CD4-positive, alpha-beta T cell treated with Interleukin-2 at 100 ng/mL for 4 hours (primary cell): ENCODE measurements at regions not wholly inside any gene's neighbourhood (a gene's known extent, or its start where the extent isn't known, plus 50 kb on each side); places are given as distances from the start of the nearest gene placed in this dataset.
"Not testable (repeated sequence)": the region's sequence is repeated elsewhere in the genome, so short reads cannot be mapped to it uniquely, and the experiment has no call there.

Experiments used
- DNase-seq: peaks from one replicate; pipeline ENCODE4 v3.0.0-alpha.2; 2020; ENCODE audit warnings: low spot score

- DNase-seq = no peak
Observed at GRCh38 chr12:90593596-90594295, 361.2 kb downstream of the CCER1 start.

DNA sequence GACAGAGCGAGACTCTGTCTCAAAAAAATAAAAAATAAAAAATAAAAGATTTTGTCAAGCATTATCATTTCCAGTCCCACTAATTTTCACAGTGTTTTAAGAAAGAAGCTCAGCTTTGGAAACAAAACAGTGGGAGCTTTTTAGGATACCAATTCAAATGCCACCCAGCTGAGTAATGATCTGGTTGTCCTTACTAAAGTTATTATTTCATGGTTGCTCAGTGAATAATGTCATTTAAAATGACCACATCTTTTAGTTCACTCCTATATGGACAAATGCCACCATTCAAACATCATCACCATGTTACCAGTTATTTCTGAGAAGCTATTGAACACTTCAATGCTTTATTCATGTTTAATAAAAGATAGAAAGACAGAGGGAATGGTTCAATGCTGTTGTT lies 365.0 kb downstream of the CCER1 start:
- DNase-seq = no peak

DNA sequence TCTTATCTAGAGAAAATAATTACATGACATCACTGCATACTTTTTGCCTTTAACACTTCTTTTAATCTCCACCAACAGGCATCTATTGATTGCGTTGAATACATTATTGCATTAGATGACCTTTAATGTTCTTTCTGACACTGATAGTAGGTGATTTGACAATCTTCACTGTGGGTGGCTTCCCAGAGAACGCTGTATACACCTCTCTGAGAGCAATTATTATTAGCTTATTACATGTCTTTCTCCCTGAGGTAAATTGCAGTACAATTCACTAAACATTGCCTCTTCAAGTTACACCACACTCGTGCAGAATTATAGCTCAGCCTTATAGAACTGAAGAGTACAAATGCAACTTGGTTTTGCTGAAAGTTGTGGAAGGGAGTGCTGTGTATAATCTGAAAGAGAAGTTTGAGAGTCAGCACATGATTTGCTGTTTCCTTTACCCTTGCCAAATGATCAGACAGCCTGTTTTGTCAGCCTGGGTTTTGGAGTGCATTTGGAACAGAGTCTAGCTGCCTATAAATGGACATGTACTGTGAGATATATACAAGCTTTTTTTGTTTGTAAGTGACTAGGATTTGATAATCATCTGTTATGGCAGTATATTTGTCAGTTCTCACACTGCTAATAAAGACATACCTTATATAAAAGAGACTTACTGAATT lies 369.2 kb downstream of the CCER1 start:
- DNase-seq = no peak

- no peak for DNase-seq
Observed at GRCh38 chr12:90576707-90577106, 378.3 kb downstream of the CCER1 start.

- no peak for DNase-seq
Observed at GRCh38 chr12:90575995-90576394, 379.0 kb downstream of the CCER1 start.

GRCh38 chr12:90574676-90575075 lies 380.3 kb downstream of the CCER1 start:
- no peak for DNase-seq

GRCh38 chr12:90572778-90573177 lies 382.2 kb downstream of the CCER1 start:
- DNase-seq = no peak

GRCh38 chr12:90569685-90570084 lies 385.3 kb downstream of the CCER1 start:
- no peak for DNase-seq

GRCh38 chr12:90562671-90563070 lies 392.3 kb downstream of the CCER1 start:
- no peak for DNase-seq

GRCh38 chr12:90548595-90548994 lies 406.4 kb downstream of the CCER1 start:
- DNase-seq = no peak

- no peak for DNase-seq
Observed at GRCh38 chr12:90546511-90546910, 408.5 kb downstream of the CCER1 start.

DNA sequence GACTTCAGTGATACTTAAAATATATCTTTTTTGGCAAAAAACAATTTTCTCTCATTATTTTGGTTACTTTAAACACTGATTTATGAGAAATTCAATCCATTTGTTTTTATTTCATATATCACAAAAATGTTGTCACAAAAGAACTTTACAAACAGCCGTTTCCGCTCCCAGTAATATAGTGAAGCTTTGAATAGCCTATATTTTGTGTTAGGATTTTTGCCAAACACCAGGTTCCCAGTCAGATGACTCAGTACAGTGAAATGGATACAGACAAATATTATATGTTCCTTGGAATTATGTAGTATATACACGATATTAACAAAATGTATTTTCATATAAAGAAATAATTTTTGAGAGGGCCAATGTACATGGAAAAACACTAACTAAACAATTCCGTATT lies 411.1 kb downstream of the CCER1 start:
- DNase-seq = no peak

DNA sequence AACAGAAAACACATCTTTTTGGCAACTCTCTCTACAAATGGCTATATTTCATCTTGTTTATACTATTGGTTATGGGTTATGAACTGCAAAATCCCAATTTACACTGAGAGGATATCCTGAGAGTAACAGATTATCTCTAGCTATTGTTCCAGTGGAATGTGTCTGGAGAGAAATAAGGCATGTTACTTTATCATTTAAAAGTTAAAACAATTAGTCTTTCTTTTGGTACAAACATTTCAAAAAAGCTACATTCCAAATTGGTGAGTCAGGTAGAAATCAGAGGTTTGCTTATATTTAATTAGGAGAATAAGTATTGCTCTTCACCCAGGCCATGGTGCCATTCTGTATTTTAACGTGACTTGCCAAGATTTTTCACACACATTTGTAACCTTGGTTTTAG lies 411.6 kb downstream of the CCER1 start:
- DNase-seq = no peak

DNA sequence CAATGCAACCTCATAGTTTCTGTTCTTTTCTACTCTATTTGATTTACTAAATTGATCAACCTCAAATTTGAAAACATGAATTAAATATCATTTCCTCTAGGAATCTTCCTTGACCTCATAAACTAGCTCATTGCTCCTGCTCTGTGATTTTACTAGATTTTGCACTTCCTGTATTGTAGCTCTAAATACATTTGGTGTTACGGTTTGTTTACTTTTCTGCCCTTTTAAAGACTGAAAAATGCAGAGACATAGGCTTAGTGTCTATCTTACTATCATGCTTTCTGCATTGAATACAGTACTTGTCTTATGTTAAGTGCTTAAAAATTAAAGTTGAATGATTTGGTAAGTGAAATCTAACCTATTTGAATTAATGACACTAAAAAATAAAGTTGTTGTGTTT lies 412.1 kb downstream of the CCER1 start:
- DNase-seq = not testable (repeated sequence)

DNA sequence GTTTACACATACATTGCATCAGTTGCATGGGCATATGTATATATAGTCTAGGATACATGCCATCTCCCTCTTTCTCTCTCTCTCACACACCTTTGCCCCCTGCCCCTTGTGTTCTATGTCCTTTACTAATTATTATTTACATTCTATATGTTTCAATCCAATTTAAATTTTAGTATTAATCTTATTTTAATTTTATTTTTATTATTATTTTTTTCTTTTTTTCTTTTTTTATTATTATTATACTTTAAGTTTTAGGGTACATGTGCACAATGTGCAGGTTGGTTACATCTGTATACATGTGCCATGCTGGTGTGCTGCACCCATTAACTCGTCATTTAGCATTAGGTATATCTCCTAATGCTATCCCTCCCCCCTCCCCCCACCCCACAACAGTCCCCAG lies 421.1 kb downstream of the CCER1 start:
- not testable (repeated sequence) for DNase-seq

GRCh38 chr12:90520002-90520734 lies 434.8 kb downstream of the CCER1 start:
- DNase-seq = no peak

GRCh38 chr12:90519285-90519684 lies 435.7 kb downstream of the CCER1 start:
- no peak for DNase-seq

DNA sequence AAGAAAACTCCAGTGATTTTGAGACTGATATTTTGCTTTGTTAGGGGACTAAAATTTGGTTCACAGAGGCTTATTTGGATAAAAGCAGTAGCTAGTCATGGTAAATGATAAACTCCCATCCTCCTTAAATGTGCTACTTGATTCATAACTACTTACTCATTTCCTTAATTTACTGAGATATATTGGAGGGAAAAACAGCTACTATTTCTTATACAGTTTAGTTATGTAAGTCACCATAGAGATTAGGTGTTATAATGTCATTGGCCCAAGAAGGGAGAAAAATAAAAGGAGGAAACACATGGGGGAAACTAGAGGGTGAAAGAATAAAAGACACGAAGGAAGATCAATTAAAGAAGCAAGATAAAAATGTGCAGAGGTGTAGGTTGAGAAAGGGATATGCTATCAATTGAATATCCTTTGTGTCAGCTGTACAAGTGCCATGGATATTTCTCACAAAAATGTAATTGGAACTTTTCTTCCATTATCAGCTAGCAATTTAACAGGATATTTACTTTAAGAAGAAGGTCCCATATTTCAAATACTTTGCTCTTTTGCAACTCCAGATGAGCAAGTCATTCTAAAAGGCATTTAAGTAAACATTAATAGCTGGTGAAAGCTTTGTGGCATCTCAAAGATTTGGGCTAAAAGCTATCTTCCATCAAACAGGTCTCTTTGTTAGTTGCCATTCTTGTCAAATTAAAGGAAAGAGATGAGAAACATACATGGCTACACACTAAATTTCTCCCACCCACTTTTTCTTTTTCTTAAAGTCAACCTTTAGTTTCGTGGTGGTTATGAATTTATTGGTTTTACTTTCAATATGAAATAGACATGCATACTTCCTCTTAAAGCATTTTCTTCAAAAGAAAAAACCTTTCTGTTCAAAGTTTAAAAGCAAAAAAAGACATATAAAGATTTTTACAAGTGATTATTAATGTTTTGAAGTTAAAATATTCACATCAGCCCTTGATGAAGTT lies 439.5 kb downstream of the CCER1 start:
- DNase-seq = no peak

DNA sequence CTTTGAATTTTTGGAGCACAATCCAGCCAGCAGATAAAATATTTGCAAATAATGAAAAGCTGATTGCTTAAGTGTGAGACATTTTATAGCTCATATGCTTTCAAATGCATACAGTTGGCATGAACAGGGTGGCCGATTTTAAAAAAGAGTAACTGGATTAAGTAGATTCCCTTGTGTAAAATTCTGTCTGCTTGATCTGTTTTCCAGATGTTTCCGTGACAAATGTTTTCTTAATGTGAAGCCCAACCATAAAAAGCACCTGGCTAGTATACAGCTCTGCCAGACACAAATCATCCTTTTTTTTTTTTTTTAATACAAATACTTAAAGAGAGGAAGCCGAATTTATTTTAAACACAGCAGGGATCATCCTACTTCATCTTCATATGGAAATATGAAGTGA lies 440.7 kb downstream of the CCER1 start:
- no peak for DNase-seq

- DNase-seq = no peak
Observed at GRCh38 chr12:90512518-90512917, 442.5 kb downstream of the CCER1 start.

- DNase-seq = no peak
Observed at GRCh38 chr12:90510948-90511347, 444.0 kb downstream of the CCER1 start.

- DNase-seq = no peak
Observed at GRCh38 chr12:90504806-90505205, 450.2 kb downstream of the CCER1 start.
